ENCODE measurements at regions not wholly inside any gene's neighbourhood (a gene's known extent, or its start where the extent isn't known, plus 50 kb on each side); places are given as distances from the start of the nearest gene placed in this dataset.
"Not testable (repeated sequence)": the region's sequence is repeated elsewhere in the genome, so short reads cannot be mapped to it uniquely, and the experiment has no call there.

- no peak for TF ChIP-seq POLR2A (IDR thresholded peaks at IDR 0.05; ENCODE audit: extremely low read depth, insufficient read length)
- H3K4me3 ChIP-seq (ENCODE audit: low read depth, low read length) = no peak overlapping the region
- no peak for DNase-seq (ENCODE audit: low read depth)
These were observed 984.8 kb downstream of the TMEM121 start for GRCh38 chr14:106511006-106511799.

GRCh38 chr14:106511800-106512198, 985.4 kb downstream of the TMEM121 start:
- no peak for DNase-seq (ENCODE audit: low read depth)
- no peak overlapping the region for H3K4me3 ChIP-seq (ENCODE audit: low read depth, low read length)
- TF ChIP-seq MAX (IDR thresholded peaks at IDR 0.05; ENCODE audit: low read depth, low read length) (no peak), POLR2A (IDR thresholded peaks at IDR 0.05; ENCODE audit: extremely low read depth, insufficient read length) (no peak), MYC (IDR thresholded peaks at IDR 0.05; ENCODE audit: low read depth, low read length) (no peak)
- TF ChIP-seq, protein P1, sequence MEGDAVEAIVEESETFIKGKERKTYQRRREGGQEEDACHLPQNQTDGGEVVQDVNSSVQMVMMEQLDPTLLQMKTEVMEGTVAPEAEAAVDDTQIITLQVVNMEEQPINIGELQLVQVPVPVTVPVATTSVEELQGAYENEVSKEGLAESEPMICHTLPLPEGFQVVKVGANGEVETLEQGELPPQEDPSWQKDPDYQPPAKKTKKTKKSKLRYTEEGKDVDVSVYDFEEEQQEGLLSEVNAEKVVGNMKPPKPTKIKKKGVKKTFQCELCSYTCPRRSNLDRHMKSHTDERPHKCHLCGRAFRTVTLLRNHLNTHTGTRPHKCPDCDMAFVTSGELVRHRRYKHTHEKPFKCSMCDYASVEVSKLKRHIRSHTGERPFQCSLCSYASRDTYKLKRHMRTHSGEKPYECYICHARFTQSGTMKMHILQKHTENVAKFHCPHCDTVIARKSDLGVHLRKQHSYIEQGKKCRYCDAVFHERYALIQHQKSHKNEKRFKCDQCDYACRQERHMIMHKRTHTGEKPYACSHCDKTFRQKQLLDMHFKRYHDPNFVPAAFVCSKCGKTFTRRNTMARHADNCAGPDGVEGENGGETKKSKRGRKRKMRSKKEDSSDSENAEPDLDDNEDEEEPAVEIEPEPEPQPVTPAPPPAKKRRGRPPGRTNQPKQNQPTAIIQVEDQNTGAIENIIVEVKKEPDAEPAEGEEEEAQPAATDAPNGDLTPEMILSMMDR (IDR thresholded peaks at IDR 0.05; ENCODE audit: low read depth, low read length) = no peak

GRCh38 chr14:106513302-106513701, 986.9 kb downstream of the TMEM121 start:
- H3K4me3 ChIP-seq (ENCODE audit: low read depth, low read length) = no peak overlapping the region
- DNase-seq (ENCODE audit: low read depth) = no peak
- TF ChIP-seq, protein P1 (IDR thresholded peaks at IDR 0.05; ENCODE audit: low read depth, low read length) = no peak
- TF ChIP-seq MYC (IDR thresholded peaks at IDR 0.05; ENCODE audit: low read depth, low read length) = no peak
- TF ChIP-seq MAX (IDR thresholded peaks at IDR 0.05; ENCODE audit: low read depth, low read length) = no peak
- no peak for TF ChIP-seq POLR2A (IDR thresholded peaks at IDR 0.05; ENCODE audit: extremely low read depth, insufficient read length)

DNA sequence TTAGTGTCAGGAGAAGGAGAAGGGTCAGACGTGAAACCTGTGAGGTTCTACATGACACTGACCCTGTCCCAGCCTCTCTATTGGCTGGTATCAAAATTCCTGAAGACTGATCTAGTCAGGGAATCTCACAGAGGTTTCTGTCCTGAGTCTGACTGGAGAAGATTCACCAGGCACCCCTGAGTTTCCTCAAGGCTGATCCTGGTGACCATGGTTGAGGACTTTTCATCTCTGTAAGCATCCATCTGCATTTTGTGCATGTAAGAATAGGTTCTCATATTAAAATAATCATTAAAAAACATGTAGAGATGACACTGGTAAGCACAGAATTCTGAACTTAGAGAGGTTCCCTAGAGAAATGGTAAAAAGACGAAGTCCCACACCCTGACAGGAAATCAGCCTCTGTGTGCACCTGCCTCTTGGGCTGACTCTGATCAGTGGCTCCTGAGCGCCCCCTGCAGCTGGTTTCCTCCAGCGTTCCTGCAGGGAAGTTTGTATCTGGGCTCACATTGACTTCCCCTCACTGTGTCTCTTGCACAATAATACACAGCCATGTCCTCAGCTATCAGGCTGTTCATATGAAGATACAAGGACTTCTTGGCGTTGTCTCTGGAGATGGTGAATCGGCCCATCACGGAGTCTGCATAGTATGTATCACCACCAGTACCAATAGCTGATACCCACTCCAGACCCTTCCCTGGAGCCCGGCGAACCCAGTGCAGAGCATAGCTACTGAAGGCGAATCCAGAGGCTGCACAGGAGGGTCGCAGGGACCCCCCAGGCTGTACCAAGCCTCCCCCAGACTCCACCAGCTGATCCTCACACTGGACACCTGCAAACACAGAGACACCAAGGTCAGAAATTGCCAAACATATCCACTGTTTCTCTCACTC, 991.9 kb downstream of the TMEM121 start:
- no peak overlapping the region for H3K4me3 ChIP-seq (ENCODE audit: low read depth, low read length)
- peak; percentile 71 for DNase-seq (ENCODE audit: low read depth)
- no peak for TF ChIP-seq MAX (IDR thresholded peaks at IDR 0.05; ENCODE audit: low read depth, low read length)
- TF ChIP-seq, protein P1 (IDR thresholded peaks at IDR 0.05; ENCODE audit: low read depth, low read length) = peak; percentile 72

DNA sequence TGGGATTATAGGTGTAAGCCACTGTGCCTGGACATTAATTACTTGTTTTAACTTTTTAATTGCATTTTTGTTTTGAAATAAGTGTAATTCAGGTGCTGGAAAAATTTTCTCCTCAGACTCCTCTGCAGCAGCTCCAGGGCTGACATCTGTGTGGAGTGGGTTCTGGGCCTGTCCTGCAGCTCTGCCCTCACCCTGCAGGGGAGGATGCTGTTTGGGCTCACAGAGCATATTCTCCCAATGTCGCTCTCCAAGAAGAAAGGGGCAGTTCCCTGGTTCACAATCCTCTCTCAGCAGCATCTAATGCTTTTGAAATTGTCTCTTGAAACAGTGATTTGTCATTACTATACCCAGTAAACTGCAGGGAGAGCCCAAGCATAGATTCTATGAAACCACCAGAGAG, 995.7 kb downstream of the TMEM121 start:
- not testable (repeated sequence) for H3K4me3 ChIP-seq (ENCODE audit: low read depth, low read length); DNase-seq (ENCODE audit: low read depth)

- TF ChIP-seq MYC (IDR thresholded peaks at IDR 0.05; ENCODE audit: low read depth, low read length) (no peak), POLR2A (IDR thresholded peaks at IDR 0.05; ENCODE audit: extremely low read depth, insufficient read length) (no peak), MAX (IDR thresholded peaks at IDR 0.05; ENCODE audit: low read depth, low read length) (no peak)
- TF ChIP-seq, protein P1 (IDR thresholded peaks at IDR 0.05; ENCODE audit: low read depth, low read length) = no peak
- H3K4me3 ChIP-seq (ENCODE audit: low read depth, low read length) = no peak overlapping the region
- no peak for DNase-seq (ENCODE audit: low read depth)
These were observed 996.6 kb downstream of the TMEM121 start for GRCh38 chr14:106522990-106523389.

Measured in NB4 (cell line).